Smooth muscle cell (in vitro differentiated cells): ENCODE measurements at regions not wholly inside any gene's neighbourhood (a gene's known extent, or its start where the extent isn't known, plus 50 kb on each side); places are given as distances from the start of the nearest gene placed in this dataset. TPM values are rescaled to one million over a fixed set of nuclear protein-coding genes. Genes with fewer than 3 reads are reported as not detected.

Experiments used
- DNase-seq: peaks from one replicate; lab custom pipeline; 2025; ENCODE audit not compliant: unreplicated experiment; lab: John Stamatoyannopoulos, UW
- H2AFZ ChIP-seq: fragments of 200-600 bp; sonication (generic); 2 replicates; pipeline ENCODE4 v1.6.0; 2016; ENCODE audit warnings: antibody characterized with exemption, low read depth, mild to moderate bottlenecking
- H3F3A ChIP-seq: fragments of 200-600 bp; sonication (generic); 2 replicates; pipeline ENCODE4 v1.6.0; 2017; ENCODE audit warnings: antibody characterized with exemption, low read depth
- H3K27ac ChIP-seq: fragments of 200-600 bp; sonication (generic); 2 replicates; pipeline ENCODE4 v1.5.1; 2016; ENCODE audit warnings: low read depth, mild to moderate bottlenecking
- H3K27me3 ChIP-seq: fragments of 200-600 bp; sonication (generic); 2 replicates; pipeline ENCODE4 v1.6.1; 2016; ENCODE audit warnings: low read depth, mild to moderate bottlenecking
- H3K36me3 ChIP-seq: fragments of 200-600 bp; sonication (generic); 2 replicates; pipeline ENCODE4 v1.5.1; 2016; ENCODE audit warnings: low read depth
- H3K4me1 ChIP-seq: fragments of 200-600 bp; sonication (generic); 2 replicates; pipeline ENCODE4 v1.5.1; 2016; ENCODE audit warnings: low read depth
- H3K4me2 ChIP-seq: fragments of 200-600 bp; sonication (generic); 2 replicates; pipeline ENCODE4 v1.6.0; 2016; ENCODE audit warnings: mild to moderate bottlenecking
- H3K4me3 ChIP-seq: fragments of 200-600 bp; sonication (generic); 2 replicates; pipeline ENCODE4 v1.5.1; 2016; ENCODE audit warnings: mild to moderate bottlenecking
- H3K79me2 ChIP-seq: fragments of 200-600 bp; sonication (generic); 2 replicates; pipeline ENCODE4 v1.6.0; 2016; ENCODE audit warnings: low read depth, mild to moderate bottlenecking
- H3K9ac ChIP-seq: fragments of 200-600 bp; sonication (generic); 2 replicates; pipeline ENCODE4 v1.6.0; 2016; ENCODE audit warnings: low read depth
- H3K9me3 ChIP-seq: fragments of 200-600 bp; sonication (generic); replicated peaks from 2 replicates; pipeline ENCODE4 v1.5.1; 2016; ENCODE audit warnings: low read depth
- H4K20me1 ChIP-seq: fragments of 200-600 bp; sonication (generic); 2 replicates; pipeline ENCODE4 v1.6.0; 2016; ENCODE audit warnings: low read depth
- WGBS: methylation state at CpG from one replicate; pipeline ENCODE4 v1.1.7; 2016; ENCODE audit warnings: low lambda C conversion rate; 5-methylcytosine and 5-hydroxymethylcytosine counted together
- microRNA-seq: library from miRNA; unstranded; fragments of <30 nt; microRNA quantifications from one replicate; pipeline ENCODE4, GENCODE V29; 2016; ENCODE audit warnings: borderline number of aligned reads
- small RNA-seq: library from RNA; depleted of rRNA; stranded (forward); fragments of <200 nt; gene quantifications from one replicate; pipeline ENCODE3, GENCODE V24; 2014
- TF ChIP-seq, protein P1 (sequence below): fragments of 200-600 bp; sonication (generic); IDR thresholded peaks from 2 replicates; pipeline ENCODE4 v1.5.1; 2017; ENCODE audit warnings: borderline replicate concordance, mild to moderate bottlenecking, antibody characterized with exemption; ENCODE audit not compliant: insufficient read depth, poor library complexity, severe bottlenecking

DNA sequence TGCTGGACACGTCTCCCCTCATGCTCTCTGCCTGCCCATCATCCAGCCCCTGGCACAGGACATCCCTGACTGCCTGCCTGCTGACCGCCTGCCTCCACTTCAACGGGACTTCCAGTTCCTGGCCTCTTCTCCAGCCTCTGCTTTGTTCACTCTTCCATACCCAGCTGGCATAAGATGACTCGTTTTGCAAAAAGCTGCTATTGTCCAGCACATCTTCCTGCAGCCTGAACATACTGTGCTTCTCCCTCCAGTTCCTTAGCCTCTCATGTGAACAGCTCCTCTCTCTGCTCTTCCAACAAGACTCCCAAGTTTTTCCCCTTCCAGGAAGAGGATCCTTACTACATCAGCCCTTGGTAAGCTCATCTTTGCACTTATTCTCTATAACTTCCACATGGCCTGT lies 62.4 kb upstream of the SKOR2 start:
- TF ChIP-seq, protein P1, sequence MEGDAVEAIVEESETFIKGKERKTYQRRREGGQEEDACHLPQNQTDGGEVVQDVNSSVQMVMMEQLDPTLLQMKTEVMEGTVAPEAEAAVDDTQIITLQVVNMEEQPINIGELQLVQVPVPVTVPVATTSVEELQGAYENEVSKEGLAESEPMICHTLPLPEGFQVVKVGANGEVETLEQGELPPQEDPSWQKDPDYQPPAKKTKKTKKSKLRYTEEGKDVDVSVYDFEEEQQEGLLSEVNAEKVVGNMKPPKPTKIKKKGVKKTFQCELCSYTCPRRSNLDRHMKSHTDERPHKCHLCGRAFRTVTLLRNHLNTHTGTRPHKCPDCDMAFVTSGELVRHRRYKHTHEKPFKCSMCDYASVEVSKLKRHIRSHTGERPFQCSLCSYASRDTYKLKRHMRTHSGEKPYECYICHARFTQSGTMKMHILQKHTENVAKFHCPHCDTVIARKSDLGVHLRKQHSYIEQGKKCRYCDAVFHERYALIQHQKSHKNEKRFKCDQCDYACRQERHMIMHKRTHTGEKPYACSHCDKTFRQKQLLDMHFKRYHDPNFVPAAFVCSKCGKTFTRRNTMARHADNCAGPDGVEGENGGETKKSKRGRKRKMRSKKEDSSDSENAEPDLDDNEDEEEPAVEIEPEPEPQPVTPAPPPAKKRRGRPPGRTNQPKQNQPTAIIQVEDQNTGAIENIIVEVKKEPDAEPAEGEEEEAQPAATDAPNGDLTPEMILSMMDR: no peak
- 72% methylated on average over 4 of the region's 4 CpGs for WGBS

DNA sequence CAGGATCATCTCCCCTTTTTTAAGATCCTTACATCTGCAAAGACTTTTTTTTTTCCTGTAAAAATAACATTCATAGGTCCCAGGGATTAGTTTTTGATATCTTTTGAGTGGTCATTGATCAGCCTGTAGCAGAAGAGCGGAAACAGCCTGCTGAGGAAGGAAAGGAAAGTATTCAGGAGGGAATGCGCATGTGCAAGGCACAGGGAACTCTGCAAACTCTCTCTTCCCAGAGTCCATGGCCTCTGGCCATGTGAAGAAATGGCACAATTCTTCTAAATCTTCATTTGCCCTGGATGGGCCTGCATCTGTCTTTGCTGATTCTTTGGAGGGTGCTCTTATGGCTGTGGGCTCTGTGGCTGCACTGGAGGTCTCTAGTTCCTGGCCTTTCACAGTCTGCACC lies 60.1 kb upstream of the SKOR2 start:
- H3K4me2 ChIP-seq: no peak overlapping the region
- H3K27ac ChIP-seq: no peak overlapping the region
- no peak overlapping the region for H2AFZ ChIP-seq
- no peaks in the 10 kb centered on the region for H4K20me1 ChIP-seq
- H3K9ac ChIP-seq: no peak overlapping the region
- H3K27me3 ChIP-seq: peaks cover 18% of the 10 kb centered on the region
- no peak for DNase-seq
- TF ChIP-seq, protein P1: no peak
- H3K79me2 ChIP-seq: no peaks in the 10 kb centered on the region
- H3K4me1 ChIP-seq: no peaks in the 10 kb centered on the region
- 91% methylated on average over 2 of the region's 2 CpGs for WGBS
- no peaks in the 10 kb centered on the region for H3K36me3 ChIP-seq
- no peaks in the 10 kb centered on the region for H3K9me3 ChIP-seq
- H3K4me3 ChIP-seq: no peak overlapping the region
- no peaks in the 10 kb centered on the region for H3F3A ChIP-seq

More for the DNA sequence above, 62.4 kb upstream of the SKOR2 start:
- H3K27ac ChIP-seq: no peak overlapping the region
- H3K9me3 ChIP-seq: no peaks in the 10 kb centered on the region
- no peak for DNase-seq
- H3K9ac ChIP-seq: no peak overlapping the region
- H3K4me1 ChIP-seq: no peaks in the 10 kb centered on the region
- H3K79me2 ChIP-seq: no peaks in the 10 kb centered on the region
- no peaks in the 10 kb centered on the region for H3K36me3 ChIP-seq
- H3K27me3 ChIP-seq: peaks cover 31% of the 10 kb centered on the region
- no peak overlapping the region for H2AFZ ChIP-seq
- H4K20me1 ChIP-seq: no peaks in the 10 kb centered on the region
- no peak overlapping the region for H3K4me3 ChIP-seq
- no peaks in the 10 kb centered on the region for H3F3A ChIP-seq
- no peak overlapping the region for H3K4me2 ChIP-seq

Small RNA genes lying in the stretch of these regions (microRNA-seq; reads per million reads assigned to microRNA genes)
- not detected for gene MIR4527

Small RNA genes lying in the stretch of these regions (small RNA-seq; reads per million reads assigned to genes)
- not detected for gene MIR4527
